Stimulated activated CD4-positive, alpha-beta T cell treated with anti-CD3 and anti-CD28 coated beads, Interleukin-2, amount 100 ng/mL, for 24 hours (primary cell): ENCODE measurements at regions not wholly inside any gene's neighbourhood (a gene's known extent, or its start where the extent isn't known, plus 50 kb on each side); places are given as distances from the start of the nearest gene placed in this dataset.
"Not testable (repeated sequence)": the region's sequence is repeated elsewhere in the genome, so short reads cannot be mapped to it uniquely, and the experiment has no call there.

ENCODE experiments used
- DNase-seq, 2 donors: peaks; one replicate each; pipeline ENCODE4 v3.0.0-alpha.2; 2020

- DNase-seq, result no peak
Observed at GRCh38 chr16:58866935-58867334, 132.8 kb upstream of the GOT2 start.

GRCh38 chr16:58863761-58864160 is 129.6 kb upstream of the GOT2 start:
- no peak for DNase-seq

- DNase-seq, result no peak
Observed at GRCh38 chr16:58863042-58863441, 128.9 kb upstream of the GOT2 start.

- DNase-seq, result no peak
Observed at GRCh38 chr16:58862334-58863021, 128.4 kb upstream of the GOT2 start.

GRCh38 chr16:58859958-58860669 is 126.0 kb upstream of the GOT2 start:
- no peak for DNase-seq

- DNase-seq, result not testable (repeated sequence)
Observed at GRCh38 chr16:58858577-58858976, 124.5 kb upstream of the GOT2 start.

GRCh38 chr16:58855291-58855863 is 121.3 kb upstream of the GOT2 start:
- DNase-seq, result no peak

- no peak for DNase-seq
Observed at GRCh38 chr16:58853854-58854791, 120.0 kb upstream of the GOT2 start.

- DNase-seq, result no peak
Observed at GRCh38 chr16:58850678-58851020, 116.5 kb upstream of the GOT2 start.

- DNase-seq, result no peak
Observed at GRCh38 chr16:58850019-58850677, 116.0 kb upstream of the GOT2 start.

GRCh38 chr16:58848662-58849002 is 114.5 kb upstream of the GOT2 start:
- no peak for DNase-seq

- DNase-seq, result no peak
Observed at GRCh38 chr16:58847902-58848661, 114.0 kb upstream of the GOT2 start.

- not testable (repeated sequence) for DNase-seq
Observed at GRCh38 chr16:58846226-58846625, 112.1 kb upstream of the GOT2 start.

- no peak for DNase-seq
Observed at GRCh38 chr16:58843675-58844074, 109.6 kb upstream of the GOT2 start.

GRCh38 chr16:58842746-58843145 is 108.6 kb upstream of the GOT2 start:
- DNase-seq, result no peak

GRCh38 chr16:58842156-58842555 is 108.0 kb upstream of the GOT2 start:
- no peak for DNase-seq

- no peak for DNase-seq
Observed at GRCh38 chr16:58837950-58838349, 103.8 kb upstream of the GOT2 start.

- no peak for DNase-seq
Observed at GRCh38 chr16:58836427-58836826, 102.3 kb upstream of the GOT2 start.

- no peak for DNase-seq
Observed at GRCh38 chr16:58832386-58832895, 98.3 kb upstream of the GOT2 start.

- no peak for DNase-seq
Observed at GRCh38 chr16:58831386-58831785, 97.3 kb upstream of the GOT2 start.

GRCh38 chr16:58828901-58829545 is 94.9 kb upstream of the GOT2 start:
- no peak for DNase-seq
